SK-N-DZ (cell line): ENCODE measurements at regions not wholly inside any gene's neighbourhood (a gene's known extent, or its start where the extent isn't known, plus 50 kb on each side); places are given as distances from the start of the nearest gene placed in this dataset.
"Not testable (repeated sequence)": the region's sequence is repeated elsewhere in the genome, so short reads cannot be mapped to it uniquely, and the experiment has no call there.

ENCODE experiments used
- DNase-seq: peaks from one replicate; pipeline ENCODE4 v3.0.0-alpha.2; 2015; ENCODE audit warnings: low spot score

DNA sequence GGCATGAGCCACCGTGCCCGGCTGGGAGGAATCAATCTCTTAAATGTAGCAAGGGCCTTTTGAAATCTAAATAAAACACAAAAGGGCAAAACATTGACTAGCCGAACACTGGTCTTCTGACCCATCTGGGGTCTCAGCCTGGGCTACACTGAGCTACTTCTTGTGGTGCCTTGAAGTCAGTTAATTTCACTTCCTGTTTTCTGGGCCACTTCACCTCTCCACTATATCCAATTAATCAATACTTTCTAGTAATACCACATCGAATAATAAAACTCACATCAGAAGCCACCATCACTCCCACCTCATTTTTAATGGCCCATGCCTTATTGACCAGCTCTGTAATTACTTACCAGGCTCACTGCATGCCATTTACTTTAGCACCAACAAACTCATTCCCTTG, 138.0 kb upstream of the SAMSN1 start:
- DNase-seq: no peak

DNA sequence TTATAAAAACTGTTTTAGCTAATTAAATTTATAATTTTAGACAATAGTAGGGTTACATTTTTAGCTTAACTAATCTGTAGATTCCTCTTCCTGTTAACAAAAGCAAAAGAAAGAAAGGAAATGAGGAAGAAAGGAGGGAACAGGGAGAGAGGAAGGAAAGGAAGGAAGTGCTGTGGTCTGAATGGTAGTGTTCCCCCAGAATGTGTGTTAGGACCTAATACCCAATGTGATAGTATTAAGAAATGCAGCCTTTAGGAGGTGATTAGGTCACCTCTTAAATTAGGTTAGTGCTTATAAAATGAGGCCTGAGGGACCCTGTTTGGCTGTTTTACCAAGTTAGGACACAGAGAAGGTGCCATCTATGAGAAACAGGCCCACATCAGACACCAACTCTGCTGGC, 136.9 kb upstream of the SAMSN1 start:
- no peak for DNase-seq

DNA sequence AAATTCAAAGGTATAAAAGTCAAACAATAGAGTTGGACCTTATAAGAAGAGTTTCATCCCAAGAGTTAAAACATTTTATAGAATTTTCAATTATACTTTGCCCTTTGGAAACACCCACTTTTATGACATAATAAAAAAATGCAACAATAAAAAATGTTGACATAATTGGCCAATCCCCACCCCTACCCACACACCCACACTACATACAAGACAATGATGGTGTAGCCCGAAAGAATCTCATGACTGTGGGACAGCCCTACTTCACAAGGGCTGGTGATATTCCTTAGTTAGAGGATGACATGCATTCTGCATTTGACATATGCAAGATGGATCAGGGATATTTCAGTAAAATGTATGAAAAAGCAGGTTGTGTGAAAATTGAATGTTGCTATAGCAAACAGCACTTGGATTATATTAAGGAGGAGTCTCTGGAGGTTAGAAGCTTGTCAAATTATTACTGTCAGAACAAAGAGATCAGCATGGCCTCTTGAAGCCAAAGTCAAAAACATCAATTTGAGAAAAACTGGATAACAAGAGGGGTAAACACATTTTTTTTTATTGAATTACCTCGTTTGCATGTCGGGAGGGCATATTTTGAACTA, 133.0 kb upstream of the SAMSN1 start:
- no peak for DNase-seq

DNA sequence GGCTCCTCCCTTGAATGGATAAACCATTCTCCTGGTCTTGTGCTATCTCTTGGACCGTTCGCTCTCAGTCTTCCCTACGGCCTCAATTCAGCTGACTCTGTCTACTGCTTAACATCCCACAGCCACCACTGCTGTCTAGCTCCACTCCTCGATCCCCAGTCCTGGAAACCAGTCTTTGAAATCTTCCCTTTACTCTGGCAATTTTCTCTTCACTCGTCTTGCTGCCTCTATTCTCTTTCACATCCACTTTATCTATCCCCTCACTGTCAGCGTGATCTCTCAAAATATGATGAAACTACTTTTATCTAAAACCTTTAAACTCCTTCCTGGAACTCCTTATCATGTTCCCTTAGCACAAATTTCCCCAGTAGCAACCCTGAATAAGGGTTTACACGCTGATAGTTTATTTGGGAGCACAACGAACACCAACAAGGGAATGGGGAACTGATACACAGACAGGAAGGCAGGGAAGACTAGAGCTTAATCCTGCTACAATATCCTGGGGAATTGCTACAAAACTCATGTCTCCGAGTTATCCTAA, 131.6 kb upstream of the SAMSN1 start:
- DNase-seq: no peak

DNA sequence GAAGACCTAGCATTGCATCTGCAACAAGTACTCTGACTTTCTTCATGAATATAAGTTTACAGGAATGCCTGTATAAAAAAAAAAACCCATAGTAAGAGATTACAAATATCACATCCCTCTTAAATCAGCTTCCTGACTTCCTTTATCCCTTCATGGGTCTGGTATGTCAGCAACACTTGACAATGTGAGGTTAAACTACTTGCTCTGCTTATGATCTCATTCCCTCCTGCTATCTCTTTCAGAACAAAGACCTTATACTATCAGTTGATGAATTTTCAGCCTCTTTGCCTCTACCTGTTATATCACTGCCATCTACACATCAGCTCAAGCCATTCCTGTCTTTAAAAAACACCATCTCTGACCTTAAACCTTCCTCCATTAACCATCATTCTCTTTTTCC, 130.9 kb upstream of the SAMSN1 start:
- DNase-seq: no peak

DNA sequence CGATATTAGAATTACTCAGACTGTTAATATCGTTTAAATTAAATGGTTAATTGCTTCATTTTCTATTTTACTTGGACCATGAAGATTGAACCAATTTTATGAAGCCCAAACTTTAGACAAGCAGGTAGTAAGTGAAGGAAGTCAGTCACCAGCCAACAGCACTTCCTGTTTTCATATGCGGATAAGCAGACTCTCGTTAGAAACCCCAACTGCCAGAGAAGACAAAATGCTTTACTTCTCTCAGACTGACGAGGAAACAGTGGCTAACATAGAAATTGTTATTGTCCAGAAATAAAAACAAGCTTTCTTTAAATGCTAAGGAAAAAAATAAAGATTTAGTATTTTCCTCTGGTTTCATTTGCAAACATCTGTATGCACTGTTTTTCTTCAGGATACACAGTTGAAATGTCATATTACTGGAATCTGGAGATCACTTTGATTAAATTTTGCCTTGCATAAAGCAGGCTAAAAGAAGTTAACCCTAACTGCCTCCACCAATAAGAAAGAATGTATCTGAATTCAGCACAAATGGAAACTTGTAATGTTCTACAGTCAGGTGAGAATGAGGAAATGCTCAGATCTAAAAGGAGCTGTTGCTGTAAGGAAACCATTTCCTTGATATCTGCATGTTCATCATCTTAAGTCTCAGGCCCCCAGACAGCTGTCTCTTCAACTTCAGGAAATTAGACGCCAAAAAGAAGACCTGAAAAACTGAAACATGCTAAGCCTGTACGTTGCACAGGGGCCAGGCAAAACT, 129.8 kb upstream of the SAMSN1 start:
- DNase-seq: peak; percentile 40

DNA sequence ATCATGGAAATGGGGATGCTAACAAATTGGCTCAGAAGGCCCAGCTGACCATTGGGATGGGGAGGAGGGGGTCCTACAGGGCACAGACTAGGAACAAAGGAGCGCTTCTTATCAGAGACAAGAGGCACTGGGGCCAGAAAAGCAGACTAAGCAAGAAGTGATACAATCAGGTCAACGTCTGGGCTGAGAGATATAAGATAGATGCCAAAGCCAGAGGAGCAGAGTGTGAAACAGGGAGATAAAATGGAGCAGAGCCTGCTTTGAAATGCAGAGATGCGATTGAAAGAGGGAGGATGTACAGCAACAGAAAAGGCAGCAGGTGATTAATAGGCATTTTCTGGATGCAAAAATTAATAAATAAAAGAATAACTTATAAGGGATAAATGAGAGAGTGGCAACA, 127.5 kb upstream of the SAMSN1 start:
- DNase-seq: peak; percentile 86

DNA sequence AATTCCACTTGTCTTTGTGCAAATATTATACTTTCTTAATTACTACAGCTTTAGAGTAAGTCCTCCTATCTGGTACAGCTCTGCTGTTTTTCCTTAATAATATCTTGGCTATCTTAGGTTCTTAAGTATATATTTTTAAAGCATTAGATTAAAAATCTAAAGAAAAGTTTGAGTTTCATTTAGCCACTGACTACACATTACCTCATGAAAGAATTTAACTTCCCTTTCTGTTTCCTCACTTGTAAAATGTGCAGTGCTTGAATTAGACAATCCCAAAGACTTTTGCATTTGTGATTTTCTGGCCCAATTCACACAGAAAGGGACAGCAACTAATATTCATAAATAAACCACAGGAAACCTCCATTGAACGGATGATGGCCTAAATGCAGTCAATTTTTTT, 126.4 kb upstream of the SAMSN1 start:
- no peak for DNase-seq

DNA sequence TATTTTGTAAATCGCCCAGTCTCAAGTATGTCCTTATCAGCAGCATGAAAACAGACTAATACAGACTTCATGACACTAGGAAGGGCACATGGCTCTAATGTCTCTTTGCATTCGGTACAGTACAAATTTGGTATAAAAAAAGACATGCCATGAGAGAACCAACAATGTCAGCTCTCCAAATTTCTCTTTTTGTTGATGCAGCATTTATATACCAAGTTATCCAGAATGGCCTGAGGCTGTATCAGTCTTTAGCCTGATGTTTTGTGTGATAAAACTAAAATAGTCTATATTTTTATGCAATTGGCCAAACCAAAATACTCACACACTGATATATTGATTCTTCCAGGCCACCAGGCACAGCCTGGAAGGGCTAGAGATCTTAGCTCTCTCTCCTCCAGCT, 124.3 kb upstream of the SAMSN1 start:
- DNase-seq: no peak

DNA sequence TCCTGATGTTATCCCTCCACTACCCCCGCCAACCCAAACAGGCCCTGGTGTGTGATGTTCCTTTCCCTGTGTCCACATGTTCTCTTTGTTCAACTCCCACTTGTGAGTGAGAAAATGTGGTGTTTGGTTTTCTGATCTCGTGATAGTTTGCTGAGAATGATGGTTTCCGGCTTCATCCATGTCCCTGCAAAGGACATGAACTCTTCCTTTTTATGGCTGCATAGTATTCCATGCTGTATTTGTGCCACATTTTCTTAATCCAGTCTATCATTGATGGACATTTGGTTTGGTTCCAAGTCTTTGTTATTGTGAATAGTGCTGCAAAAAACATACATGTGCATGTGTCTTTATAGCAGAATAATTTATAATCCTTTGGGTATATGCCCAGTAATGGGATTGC, 123.0 kb upstream of the SAMSN1 start:
- DNase-seq: not testable (repeated sequence)

DNA sequence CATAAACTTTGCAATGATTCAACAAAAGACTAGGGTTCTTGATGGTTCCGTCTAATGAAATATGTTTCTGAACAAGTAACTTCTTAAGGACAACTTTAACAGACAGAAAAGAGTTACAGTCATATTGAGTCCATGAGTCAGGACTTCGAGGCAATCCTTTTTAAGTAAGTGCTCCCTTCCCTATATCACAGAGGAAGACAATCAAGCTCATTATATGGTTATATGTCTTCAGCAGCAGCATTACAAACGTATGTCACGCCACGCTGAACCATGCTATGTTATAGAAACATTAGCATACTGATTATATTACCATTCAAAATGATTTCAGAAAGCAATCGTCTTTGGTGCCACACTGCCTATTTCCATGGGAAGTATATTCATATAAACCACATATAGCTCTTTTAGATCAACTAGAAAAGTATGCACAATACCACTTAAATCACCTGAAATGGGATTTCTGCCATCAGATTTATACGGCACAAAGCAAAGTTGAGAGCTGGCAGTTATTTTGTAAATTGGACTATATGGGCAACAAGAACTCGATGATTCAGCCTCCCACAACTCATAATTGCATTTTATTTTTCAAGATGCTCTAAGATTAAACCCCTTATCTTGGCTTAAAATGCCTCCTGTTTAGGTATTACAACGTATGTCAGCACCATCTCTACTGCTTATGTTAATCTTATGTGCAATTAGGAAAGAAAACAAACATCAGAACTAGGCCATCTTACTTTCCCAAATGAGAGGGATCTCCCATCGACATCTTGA, 111.3 kb upstream of the SAMSN1 start:
- no peak for DNase-seq

DNA sequence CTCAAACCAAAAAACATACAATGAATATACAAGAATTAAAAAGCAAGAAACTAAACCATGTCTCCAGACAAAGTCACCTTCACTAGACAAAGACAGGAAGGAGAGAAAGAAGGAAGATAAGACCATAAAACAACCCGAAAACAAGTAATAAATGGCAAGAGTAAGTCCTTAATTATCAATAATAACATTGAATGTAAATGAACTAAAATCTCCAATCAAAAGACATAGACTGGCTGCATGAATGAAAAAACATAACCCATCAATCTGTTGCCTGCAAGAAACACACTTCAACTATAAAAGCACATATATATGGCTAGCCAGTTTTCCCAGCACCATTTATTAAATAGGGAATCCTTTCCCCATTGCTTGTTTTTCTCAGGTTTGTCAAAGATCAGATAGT, 100.8 kb upstream of the SAMSN1 start:
- no peak for DNase-seq

DNA sequence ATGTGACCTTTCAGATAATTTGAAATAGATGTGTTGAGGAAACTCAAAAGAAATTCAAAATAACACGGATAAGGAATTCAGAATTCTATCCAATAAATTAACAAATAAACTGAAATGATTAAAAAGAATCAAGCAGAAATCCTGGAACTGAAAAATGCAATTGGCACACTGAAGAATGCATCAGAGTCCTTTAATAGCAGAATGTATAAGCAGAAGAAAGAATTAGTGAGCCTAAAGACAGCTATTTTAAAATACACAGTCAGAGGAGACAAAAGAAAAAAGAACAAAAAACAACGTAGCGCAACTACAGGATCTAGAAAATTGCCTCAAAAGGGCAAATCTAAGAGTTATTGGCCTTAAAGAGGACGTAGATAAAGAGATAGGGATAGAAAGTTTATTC, 99.6 kb upstream of the SAMSN1 start:
- DNase-seq: no peak

DNA sequence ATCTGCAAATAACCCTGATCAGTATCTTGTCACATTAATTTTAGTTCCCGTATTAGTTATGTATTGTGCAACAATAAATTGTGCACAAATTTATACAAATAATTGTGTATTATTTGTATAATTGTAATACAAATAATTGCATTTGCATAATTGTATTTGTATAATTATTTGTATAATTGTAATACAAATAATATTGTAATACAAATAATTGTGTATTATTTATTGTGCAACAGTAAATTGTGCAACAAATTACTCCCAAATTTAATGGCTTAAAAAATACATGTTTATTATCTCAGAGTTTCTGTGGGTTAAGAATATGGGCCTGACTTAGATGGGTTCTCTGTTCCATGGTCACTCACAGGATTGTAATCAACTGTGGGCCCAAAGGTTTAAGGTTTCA, 86.2 kb upstream of the SAMSN1 start:
- DNase-seq: no peak

DNA sequence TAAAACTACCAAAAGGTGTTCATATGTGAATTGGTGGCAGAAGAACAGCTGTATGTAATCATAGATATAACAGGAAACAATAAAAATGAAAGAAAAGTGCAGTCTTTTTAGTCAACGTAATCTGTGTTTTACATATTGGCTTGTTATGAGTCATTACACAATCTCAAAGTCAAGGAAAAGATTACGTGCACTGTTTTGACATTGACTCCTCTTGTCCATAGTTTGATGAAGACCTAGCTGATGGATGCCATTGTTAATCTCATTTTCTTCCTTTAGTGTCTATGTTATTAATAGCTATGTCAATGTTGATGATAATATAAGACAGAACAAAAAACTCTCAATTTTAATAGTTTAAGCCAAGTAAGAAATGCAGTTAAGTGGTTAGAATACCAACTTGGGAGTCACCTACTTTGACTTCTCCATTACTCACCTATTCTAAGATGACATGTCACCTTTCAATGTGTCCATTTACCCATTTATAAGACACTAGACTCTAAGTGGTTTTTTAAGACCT, 84.5 kb upstream of the SAMSN1 start:
- DNase-seq: no peak

DNA sequence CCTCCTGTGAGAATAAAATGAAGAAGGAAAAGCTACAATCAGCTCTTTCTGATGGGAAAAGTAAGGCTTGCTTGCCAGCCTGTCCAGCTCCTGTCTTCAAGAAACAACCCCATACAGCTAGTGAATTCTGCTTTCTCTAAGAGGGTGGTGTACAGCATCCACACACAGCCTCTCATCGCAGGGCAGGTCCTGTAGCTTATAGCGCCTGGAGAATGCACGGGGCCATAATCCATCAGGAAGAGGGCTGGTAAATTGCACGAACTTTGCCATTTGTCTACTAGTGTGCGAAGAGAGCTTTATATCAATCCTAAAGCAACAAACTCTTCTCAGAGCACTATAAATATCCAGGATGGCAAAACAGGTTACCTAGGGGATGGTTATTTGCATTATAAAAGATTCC, 83.3 kb upstream of the SAMSN1 start:
- DNase-seq: no peak

DNA sequence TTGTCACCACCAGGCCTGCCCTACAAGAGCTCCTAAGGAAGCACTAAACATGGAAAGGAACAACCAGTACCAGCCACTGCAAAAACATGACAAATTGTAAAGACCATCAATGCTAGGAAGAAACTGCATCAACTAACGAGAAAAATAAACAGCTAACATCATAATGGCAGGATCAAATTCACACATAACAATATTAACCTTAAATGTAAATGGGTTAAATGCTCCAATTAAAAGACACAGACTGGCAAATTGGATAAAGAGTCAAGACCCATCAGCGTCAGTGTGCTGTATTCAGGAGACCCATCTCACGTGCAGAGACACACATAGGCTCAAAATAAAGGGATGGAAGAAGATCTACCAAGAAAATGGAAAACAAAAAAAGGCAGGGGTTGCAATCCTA, 77.0 kb upstream of the SAMSN1 start:
- not testable (repeated sequence) for DNase-seq

DNA sequence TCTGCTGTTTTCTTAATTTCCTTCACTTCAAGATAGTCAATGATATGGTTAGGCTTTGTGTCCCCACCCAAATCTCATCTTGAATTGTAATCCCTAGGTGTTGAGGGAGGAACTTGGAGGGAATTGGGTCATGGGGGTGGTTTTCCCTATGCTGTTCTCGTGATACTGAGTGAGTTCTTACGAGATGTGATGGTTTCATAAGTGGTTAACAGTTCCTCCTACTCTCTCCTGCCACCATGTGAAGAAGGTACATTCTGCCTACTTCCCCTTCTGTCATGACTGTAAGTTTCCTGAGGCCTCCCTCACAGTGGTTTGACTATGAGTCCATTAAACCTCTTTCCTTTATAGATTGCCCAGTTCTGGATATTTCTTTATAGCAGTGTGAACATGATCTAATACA, 74.0 kb upstream of the SAMSN1 start:
- no peak for DNase-seq

DNA sequence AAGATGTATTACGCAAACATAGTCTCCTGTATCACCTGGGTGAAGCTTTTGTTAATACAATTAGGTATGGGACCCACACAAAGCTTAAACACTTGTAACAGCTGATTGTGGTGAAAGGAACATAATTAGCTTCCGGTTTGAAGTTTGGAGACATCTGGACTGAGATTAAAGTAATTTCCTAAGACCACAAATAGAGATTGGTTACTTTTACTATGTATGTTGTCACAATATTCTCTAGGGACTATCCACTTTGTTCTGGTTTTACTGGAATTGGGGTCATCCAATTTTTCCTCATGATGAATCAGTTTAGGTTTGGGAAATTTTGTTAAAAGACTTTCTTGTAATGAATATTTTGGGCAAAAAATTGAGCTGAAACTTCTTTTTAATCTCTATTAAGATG, 71.8 kb upstream of the SAMSN1 start:
- no peak for DNase-seq

DNA sequence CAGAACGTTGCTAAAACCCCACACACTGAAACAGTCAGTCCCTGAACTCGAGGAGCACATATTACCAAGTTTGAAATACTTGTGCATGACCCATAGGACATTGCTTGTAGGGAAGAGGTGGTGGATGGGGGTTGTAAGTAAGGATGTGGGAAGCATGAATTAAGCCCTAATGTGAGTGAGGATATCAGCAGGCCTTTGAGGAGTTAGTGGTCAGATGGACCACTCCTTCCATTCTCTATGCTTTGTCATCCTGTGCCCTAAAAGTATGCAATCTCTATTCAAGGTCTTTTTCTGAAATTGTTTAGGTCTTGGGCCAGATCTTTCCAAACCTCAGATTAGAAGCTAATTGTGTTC, 70.9 kb upstream of the SAMSN1 start:
- DNase-seq: no peak

DNA sequence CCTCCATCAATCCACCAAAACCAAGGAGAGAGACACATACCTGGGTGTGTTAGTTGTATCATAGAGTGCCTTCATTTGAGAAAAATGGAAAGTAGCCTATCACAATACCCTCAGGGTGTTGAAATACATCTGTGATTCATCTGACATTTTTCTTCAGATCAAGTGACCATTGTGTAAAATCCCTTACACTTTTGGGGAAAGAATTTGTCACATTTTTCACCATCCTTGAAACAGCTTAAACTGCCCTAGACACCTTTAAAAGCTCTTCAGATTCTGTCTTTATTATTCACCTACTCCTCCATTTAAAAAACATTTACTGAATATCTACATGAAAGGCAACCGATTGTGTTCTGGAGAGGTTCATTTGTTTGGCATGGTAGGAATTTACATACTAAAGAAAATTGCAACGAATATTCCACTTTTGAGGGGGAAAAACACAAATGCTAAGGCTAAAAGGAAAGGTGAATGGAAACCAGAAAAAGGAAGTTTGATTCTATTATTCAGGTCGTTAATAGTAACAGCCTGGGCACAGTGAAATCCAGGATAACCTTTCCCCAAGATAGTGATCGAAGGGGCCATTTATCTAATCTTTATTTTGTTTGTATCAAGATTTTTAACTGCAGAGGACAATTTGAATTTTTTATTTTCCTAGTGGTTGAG, 70.4 kb upstream of the SAMSN1 start:
- DNase-seq: no peak

DNA sequence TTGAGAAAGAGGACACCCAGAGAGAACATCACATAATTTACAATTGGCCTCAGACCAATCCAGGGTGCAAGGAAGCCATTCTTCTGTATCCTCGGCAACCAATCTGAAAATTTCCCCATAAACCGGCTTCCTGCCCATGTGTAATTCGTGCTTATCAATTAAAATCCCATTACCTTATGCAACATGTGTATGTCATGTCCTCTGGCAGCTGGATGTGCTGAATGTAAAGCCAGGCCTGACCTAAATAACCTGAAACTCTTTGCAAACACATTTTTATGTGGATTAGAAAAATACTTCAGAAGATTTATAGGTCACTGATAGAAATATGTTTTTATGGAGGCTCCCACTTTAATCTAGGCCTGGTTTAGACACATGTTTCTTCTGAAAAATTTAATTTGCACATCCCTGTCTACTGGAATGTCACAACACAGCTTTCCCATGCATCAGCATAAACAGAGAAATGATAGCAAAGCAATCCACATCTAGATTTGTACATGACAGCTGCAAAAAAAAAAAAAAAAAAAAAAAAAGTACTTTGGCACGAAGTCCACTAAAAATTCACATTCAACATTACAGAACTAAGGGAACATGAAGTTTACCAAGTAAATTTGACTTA, 69.4 kb upstream of the SAMSN1 start:
- no peak for DNase-seq
